CD4-positive, alpha-beta T cell (primary cell): ENCODE measurements at regions not wholly inside any gene's neighbourhood (a gene's known extent, or its start where the extent isn't known, plus 50 kb on each side); places are given as distances from the start of the nearest gene placed in this dataset.

Source experiments
- ATAC-seq: fragments of 200-7000 bp; cut with Tn5 transposase; one replicate; pipeline ENCODE4 v1.10.0; 2022; ENCODE audit warnings: mild to moderate bottlenecking; ENCODE audit not compliant: poor library complexity
- CTCF ChIA-PET: fragments of 350-600 bp; sonication (Branson Sonifier 250); formaldehyde crosslinking; loops from one replicate; lab custom pipeline; 2021; ENCODE audit warnings: antibody characterized with exemption, inconsistent platforms; lab: Charles Lee
- POLR2A ChIA-PET: fragments of 350-600 bp; sonication (Branson Sonifier 250); formaldehyde crosslinking; loops from one replicate; lab custom pipeline; 2021; ENCODE audit warnings: antibody characterized with exemption, inconsistent platforms; lab: Charles Lee
- DNase-seq, 14 experiments: peaks; one replicate each; pipeline ENCODE4 v3.0.0-alpha.2; 2013 to 2020; ENCODE audit warnings: mixed read lengths in 2 of 14
- H3K27ac ChIP-seq, 2 donors: one replicate each; pipeline versions ENCODE4 v1.5.1 to v1.7.0; 2013; ENCODE audit warnings: low read length in 2 of 2, low read depth in 1 of 2, mild to moderate bottlenecking in 1 of 2
- H3K27me3 ChIP-seq, 2 experiments: 1 replicate in 1 of 2; 2 replicates in 1 of 2; pipeline versions ENCODE4 v1.6.1 to v1.7.0; 2013; ENCODE audit warnings: low read length in 2 of 2, control low read depth in 1 of 2, mild to moderate bottlenecking in 1 of 2, moderate library complexity in 1 of 2; ENCODE audit not compliant: insufficient read depth in 2 of 2, control insufficient read depth in 1 of 2
- H3K36me3 ChIP-seq: one replicate; pipeline ENCODE4 v1.6.1; 2013; ENCODE audit warnings: low read length, control low read depth; ENCODE audit not compliant: insufficient read depth
- H3K4me1 ChIP-seq: one replicate; pipeline ENCODE4 v1.6.1; 2013; ENCODE audit warnings: low read length, control low read depth; ENCODE audit not compliant: insufficient read depth
- H3K4me3 ChIP-seq: one replicate; pipeline ENCODE4 v1.5.1; 2013; ENCODE audit warnings: mild to moderate bottlenecking, low read length, moderate library complexity
- H3K9me3 ChIP-seq, 2 experiments: 1 replicate in 1 of 2; 2 replicates in 1 of 2; pipeline versions ENCODE4 v1.6.1 to v1.7.0; 2013; ENCODE audit warnings: low read length in 2 of 2, mild to moderate bottlenecking in 2 of 2, control low read depth in 1 of 2, moderate library complexity in 1 of 2; ENCODE audit not compliant: control insufficient read depth in 1 of 2, insufficient read depth in 1 of 2
- H3K27ac Mint-ChIP-seq: one replicate; pipeline ENCODE4 v1.8.0; 2020; ENCODE audit warnings: mixed read lengths
- H3K27me3 Mint-ChIP-seq: one replicate; pipeline ENCODE4 v1.8.0; 2021; ENCODE audit warnings: mixed read lengths
- H3K36me3 Mint-ChIP-seq: one replicate; pipeline ENCODE4 v1.8.0; 2021; ENCODE audit warnings: low read depth, mixed read lengths
- H3K4me1 Mint-ChIP-seq: one replicate; pipeline ENCODE4 v1.8.0; 2021; ENCODE audit warnings: low read depth, mixed read lengths
- H3K4me3 Mint-ChIP-seq: one replicate; pipeline ENCODE4 v1.8.0; 2020; ENCODE audit warnings: mild to moderate bottlenecking, mixed read lengths
- H3K9me3 Mint-ChIP-seq: one replicate; pipeline ENCODE4 v1.8.0; 2020; ENCODE audit warnings: mixed read lengths
- CTCF ChIP-seq: fragments of 200-600 bp; IDR thresholded peaks from one replicate; pipeline ENCODE4 v1.8.0; 2022; ENCODE audit warnings: antibody characterized with exemption, mild to moderate bottlenecking
- intact Hi-C, 2 experiments: fragments of 100-400 bp; cut with DNase I in 1 of 2; cut with micrococcal nuclease in 1 of 2; formaldehyde crosslinking; loops; one replicate each; pipeline versions ENCODE4 v1.15.1 to v1.9.0; 2023 to 2025; cut with DNase I, micrococcal nuclease

- no peak overlapping the region for H3K27ac ChIP-seq
- no peak for DNase-seq
- intact Hi-C loops = no loop called here
Observed at GRCh38 chr13:22447132-22447886, 733.5 kb upstream of the SGCG start.

GRCh38 chr13:22449251-22449650, 731.5 kb upstream of the SGCG start:
- Mint-ChIP-seq H3K27me3 (peaks cover 5% of the 10 kb centered on the region), H3K36me3 (no peaks in the 10 kb centered on the region), H3K4me3 (no peak overlapping the region), H3K4me1 (no peaks in the 10 kb centered on the region), H3K27ac (no peak overlapping the region), H3K9me3 (no peaks in the 10 kb centered on the region)
- ChIA-PET POLR2A (no interaction called here), CTCF (no interaction called here)
- Histone ChIP-seq H3K9me3 (no peaks in the 10 kb centered on the region), H3K4me3 (no peak overlapping the region), H3K4me1 (no peaks in the 10 kb centered on the region), H3K27ac (no peak overlapping the region), H3K27me3 (no peaks in the 10 kb centered on the region), H3K36me3 (no peaks in the 10 kb centered on the region)
- DNase-seq = no peak
- no peak for TF ChIP-seq CTCF
- intact Hi-C loops = no loop called here
- no peak for ATAC-seq

More at GRCh38 chr13:22447132-22447886, 733.5 kb upstream of the SGCG start:
- Histone ChIP-seq H3K9me3 (no peaks in the 10 kb centered on the region), H3K27me3 (no peaks in the 10 kb centered on the region), H3K4me3 (no peak overlapping the region), H3K36me3 (no peaks in the 10 kb centered on the region), H3K4me1 (no peaks in the 10 kb centered on the region)
- Mint-ChIP-seq H3K4me3 (no peak overlapping the region), H3K27me3 (peaks cover 5% of the 10 kb centered on the region), H3K9me3 (peaks cover 5% of the 10 kb centered on the region), H3K36me3 (no peaks in the 10 kb centered on the region), H3K4me1 (no peaks in the 10 kb centered on the region), H3K27ac (no peak overlapping the region)
- CTCF ChIA-PET = no interaction called here
- no peak for TF ChIP-seq CTCF
- POLR2A ChIA-PET = no interaction called here
- ATAC-seq = no peak

GRCh38 chr13:22451327-22451741, 729.4 kb upstream of the SGCG start:
- Mint-ChIP-seq H3K27ac (no peak overlapping the region), H3K4me1 (no peaks in the 10 kb centered on the region), H3K4me3 (no peak overlapping the region), H3K9me3 (no peaks in the 10 kb centered on the region), H3K27me3 (peaks cover 5% of the 10 kb centered on the region), H3K36me3 (no peaks in the 10 kb centered on the region)
- no peak for TF ChIP-seq CTCF
- DNase-seq = no peak
- ChIA-PET POLR2A (no interaction called here), CTCF (no interaction called here)
- no peak overlapping the region for H3K27ac ChIP-seq
- intact Hi-C loops = no loop called here
- H3K4me3 ChIP-seq = no peak overlapping the region
- H3K4me1 ChIP-seq = no peaks in the 10 kb centered on the region
- H3K36me3 ChIP-seq = no peaks in the 10 kb centered on the region
- H3K27me3 ChIP-seq = no peaks in the 10 kb centered on the region
- ATAC-seq = no peak
- no peaks in the 10 kb centered on the region for H3K9me3 ChIP-seq
